ENCODE measurements at regions not wholly inside any gene's neighbourhood (a gene's known extent, or its start where the extent isn't known, plus 50 kb on each side); places are given as distances from the start of the nearest gene placed in this dataset.
A peak's percentile ranks its signal among the peaks of the same experiment; 100 is the strongest.

GRCh38 chr5:106862450-106863193, 808.1 kb downstream of the EFNA5 start:
- no peak for TF ChIP-seq RAD21 (IDR thresholded peaks at IDR 0.05; ENCODE audit: low read length)
- no peak for TF ChIP-seq CTCF (IDR thresholded peaks at IDR 0.05)
- no peak for TF ChIP-seq MXI1 (IDR thresholded peaks at IDR 0.05; ENCODE audit: low read depth, low read length)
- TF ChIP-seq TAF1 (IDR thresholded peaks at IDR 0.05; ENCODE audit: borderline replicate concordance, low read depth, low read length), result no peak
- TF ChIP-seq, protein P1, sequence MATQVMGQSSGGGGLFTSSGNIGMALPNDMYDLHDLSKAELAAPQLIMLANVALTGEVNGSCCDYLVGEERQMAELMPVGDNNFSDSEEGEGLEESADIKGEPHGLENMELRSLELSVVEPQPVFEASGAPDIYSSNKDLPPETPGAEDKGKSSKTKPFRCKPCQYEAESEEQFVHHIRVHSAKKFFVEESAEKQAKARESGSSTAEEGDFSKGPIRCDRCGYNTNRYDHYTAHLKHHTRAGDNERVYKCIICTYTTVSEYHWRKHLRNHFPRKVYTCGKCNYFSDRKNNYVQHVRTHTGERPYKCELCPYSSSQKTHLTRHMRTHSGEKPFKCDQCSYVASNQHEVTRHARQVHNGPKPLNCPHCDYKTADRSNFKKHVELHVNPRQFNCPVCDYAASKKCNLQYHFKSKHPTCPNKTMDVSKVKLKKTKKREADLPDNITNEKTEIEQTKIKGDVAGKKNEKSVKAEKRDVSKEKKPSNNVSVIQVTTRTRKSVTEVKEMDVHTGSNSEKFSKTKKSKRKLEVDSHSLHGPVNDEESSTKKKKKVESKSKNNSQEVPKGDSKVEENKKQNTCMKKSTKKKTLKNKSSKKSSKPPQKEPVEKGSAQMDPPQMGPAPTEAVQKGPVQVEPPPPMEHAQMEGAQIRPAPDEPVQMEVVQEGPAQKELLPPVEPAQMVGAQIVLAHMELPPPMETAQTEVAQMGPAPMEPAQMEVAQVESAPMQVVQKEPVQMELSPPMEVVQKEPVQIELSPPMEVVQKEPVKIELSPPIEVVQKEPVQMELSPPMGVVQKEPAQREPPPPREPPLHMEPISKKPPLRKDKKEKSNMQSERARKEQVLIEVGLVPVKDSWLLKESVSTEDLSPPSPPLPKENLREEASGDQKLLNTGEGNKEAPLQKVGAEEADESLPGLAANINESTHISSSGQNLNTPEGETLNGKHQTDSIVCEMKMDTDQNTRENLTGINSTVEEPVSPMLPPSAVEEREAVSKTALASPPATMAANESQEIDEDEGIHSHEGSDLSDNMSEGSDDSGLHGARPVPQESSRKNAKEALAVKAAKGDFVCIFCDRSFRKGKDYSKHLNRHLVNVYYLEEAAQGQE (IDR thresholded peaks at IDR 0.05; ENCODE audit: low read depth, low read length), result no peak
- no peak for TF ChIP-seq POLR2AphosphoS5 (IDR thresholded peaks at IDR 0.05; ENCODE audit: low read depth, low read length)
- TF ChIP-seq TCF12 (IDR thresholded peaks at IDR 0.05), result no peak
- TF ChIP-seq EP300 (IDR thresholded peaks at IDR 0.05; ENCODE audit: borderline replicate concordance in 1 of 2, low read depth in 1 of 2, low read length in 1 of 2), result 0 out of 4 replicates have a peak, but pooled peaks of 1 of the 2 experiments have one; percentile 15
- no peak for TF ChIP-seq SIN3A (IDR thresholded peaks at IDR 0.05; ENCODE audit: borderline replicate concordance, low read depth, low read length)
- no peak for TF ChIP-seq YY1 (IDR thresholded peaks at IDR 0.05; ENCODE audit: low read depth)
